OCI-LY7 (cell line): ENCODE measurements at regions not wholly inside any gene's neighbourhood (a gene's known extent, or its start where the extent isn't known, plus 50 kb on each side); places are given as distances from the start of the nearest gene placed in this dataset.

Experiments
- BruUV-seq: library from RNA; stranded (reverse); fragments of 400-500 nt; replicated peaks from 2 replicates; lab custom pipeline; 2021; lab: Mats Ljungman, UMichigan
- CTCF ChIA-PET: fragments of 300-600 bp; sonication (Branson Sonifier 250); formaldehyde crosslinking; loops from one replicate; lab custom pipeline; 2022; ENCODE audit warnings: antibody characterized with exemption; ENCODE audit not compliant: unreplicated experiment; lab: Charles Lee
- POLR2A ChIA-PET: fragments of 300-600 bp; sonication (Branson Sonifier 250); formaldehyde crosslinking; loops from one replicate; lab custom pipeline; 2022; ENCODE audit warnings: antibody characterized with exemption; lab: Charles Lee
- DNase-seq: peaks from one replicate; pipeline ENCODE4 v3.0.0-alpha.2; 2015; ENCODE audit warnings: low spot score
- H2AFZ ChIP-seq: fragments of 200-600 bp; sonication (generic), shearing (Covaris generic); 2 replicates; pipeline ENCODE4 v1.6.1; 2014; ENCODE audit warnings: mild to moderate bottlenecking, antibody characterized with exemption, low read length, moderate library complexity
- H3K27ac ChIP-seq: fragments of 200-600 bp; sonication (generic); 2 replicates; pipeline ENCODE4 v1.5.1; 2014; ENCODE audit warnings: mixed run types, low read depth, mild to moderate bottlenecking, moderate library complexity, low read length, inconsistent platforms; ENCODE audit not compliant: poor library complexity, severe bottlenecking
- H3K36me3 ChIP-seq: fragments of 200-600 bp; sonication (generic); 2 replicates; pipeline ENCODE4 v1.6.1; 2014; ENCODE audit warnings: mild to moderate bottlenecking, antibody characterized with exemption, low read length, moderate library complexity, mixed read lengths; ENCODE audit not compliant: insufficient read depth
- H3K4me1 ChIP-seq: fragments of 200-600 bp; sonication (generic); 2 replicates; pipeline ENCODE4 v1.5.1; 2014; ENCODE audit warnings: mild to moderate bottlenecking, low read length; ENCODE audit not compliant: insufficient read depth, poor library complexity, severe bottlenecking
- H3K4me2 ChIP-seq: fragments of 200-600 bp; sonication (generic); 2 replicates; pipeline ENCODE4 v1.6.1; 2014; ENCODE audit warnings: mild to moderate bottlenecking, low read length
- H3K4me3 ChIP-seq: fragments of 200-600 bp; sonication (generic); 2 replicates; pipeline ENCODE4 v1.5.1; 2014; ENCODE audit warnings: mild to moderate bottlenecking, low read depth, low read length; ENCODE audit not compliant: poor library complexity, severe bottlenecking
- H3K79me2 ChIP-seq: fragments of 200-600 bp; sonication (generic); 2 replicates; pipeline ENCODE4 v1.6.1; 2016; ENCODE audit warnings: low read depth, mild to moderate bottlenecking, low read length, moderate library complexity, mixed read lengths; ENCODE audit not compliant: insufficient read depth
- H3K9me2 ChIP-seq: fragments of 200-600 bp; sonication (generic); 2 replicates; pipeline ENCODE4 v1.6.1; 2016; ENCODE audit warnings: mild to moderate bottlenecking, low read length, mixed read lengths; ENCODE audit not compliant: insufficient read depth
- H3K9me3 ChIP-seq: fragments of 200-600 bp; sonication (generic); 2 replicates; pipeline ENCODE4 v1.6.1; 2014; ENCODE audit warnings: mild to moderate bottlenecking, mixed run types, low read length, mixed read lengths
- H4K20me1 ChIP-seq: fragments of 200-600 bp; sonication (generic); 2 replicates; pipeline ENCODE4 v1.6.1; 2014; ENCODE audit warnings: mild to moderate bottlenecking, antibody characterized with exemption, low read length, moderate library complexity, mixed read lengths; ENCODE audit not compliant: insufficient read depth
- CTCF ChIP-seq: fragments of 200-600 bp; sonication (generic); conservative IDR thresholded peaks from 2 replicates; pipeline ENCODE4 v1.5.1; 2014; ENCODE audit warnings: mild to moderate bottlenecking, antibody characterized with exemption, low read length, moderate library complexity, mixed read lengths
- EZH2phosphoT487 ChIP-seq: fragments of 200-600 bp; sonication (generic); IDR thresholded peaks from 2 replicates; pipeline ENCODE4 v1.6.1; 2018; ENCODE audit warnings: low read depth, borderline replicate concordance, mild to moderate bottlenecking, mixed run types, antibody characterized with exemption, low read length, moderate library complexity, mixed read lengths
- intact Hi-C: fragments of 100-400 bp; cut with micrococcal nuclease; formaldehyde crosslinking; loops from one replicate; pipeline ENCODE4 v1.10.0; 2022; ENCODE audit not compliant: unreplicated experiment

- Histone ChIP-seq H3K27ac (no peak overlapping the region), H3K9me3 (no peaks in the 10 kb centered on the region), H3K4me3 (no peak overlapping the region), H3K79me2 (no peaks in the 10 kb centered on the region), H3K9me2 (no peaks in the 10 kb centered on the region), H3K36me3 (no peaks in the 10 kb centered on the region), H4K20me1 (no peaks in the 10 kb centered on the region), H3K4me1 (no peaks in the 10 kb centered on the region), H2AFZ (no peak overlapping the region), H3K4me2 (no peak overlapping the region)
- intact Hi-C loops = no loop called here
- DNase-seq = no peak
- ChIA-PET CTCF (no interaction called here), POLR2A (no interaction called here)
- TF ChIP-seq EZH2phosphoT487 = no peak
- TF ChIP-seq CTCF = no peak
- no TSS peak for BruUV-seq
Measured at GRCh38 chr2:150136401-150136800, 351.1 kb downstream of the RND3 start.

GRCh38 chr2:150135223-150135883 lies 352.1 kb downstream of the RND3 start:
- Histone ChIP-seq H3K4me1 (no peaks in the 10 kb centered on the region), H3K79me2 (no peaks in the 10 kb centered on the region), H3K36me3 (no peaks in the 10 kb centered on the region), H2AFZ (no peak overlapping the region), H3K4me2 (no peak overlapping the region), H3K9me2 (no peaks in the 10 kb centered on the region), H3K9me3 (no peaks in the 10 kb centered on the region), H4K20me1 (no peaks in the 10 kb centered on the region), H3K4me3 (no peak overlapping the region), H3K27ac (no peak overlapping the region)
- no peak for DNase-seq
- intact Hi-C loops = no loop called here
- TF ChIP-seq EZH2phosphoT487 (no peak), CTCF (no peak)
- CTCF ChIA-PET = no interaction called here
- POLR2A ChIA-PET = no interaction called here
- BruUV-seq = no TSS peak

- H3K4me3 ChIP-seq = no peak overlapping the region
- H4K20me1 ChIP-seq = no peaks in the 10 kb centered on the region
- H3K27ac ChIP-seq = no peak overlapping the region
- BruUV-seq = no TSS peak
- H3K36me3 ChIP-seq = no peaks in the 10 kb centered on the region
- no peaks in the 10 kb centered on the region for H3K4me1 ChIP-seq
- no peak for TF ChIP-seq CTCF
- TF ChIP-seq EZH2phosphoT487 = no peak
- H2AFZ ChIP-seq = no peak overlapping the region
- no peaks in the 10 kb centered on the region for H3K79me2 ChIP-seq
- DNase-seq = no peak
- intact Hi-C loops = no loop called here
- ChIA-PET POLR2A (no interaction called here), CTCF (no interaction called here)
- H3K9me2 ChIP-seq = no peaks in the 10 kb centered on the region
- no peaks in the 10 kb centered on the region for H3K9me3 ChIP-seq
- no peak overlapping the region for H3K4me2 ChIP-seq
Measured at GRCh38 chr2:150134223-150134857, 353.1 kb downstream of the RND3 start.
